T-helper 1 cell treated with Interleukin-12 subunit alpha and Interleukin-12 subunit beta and Interleukin-4 antibody, amounts not matched to agents 30 ng/mL and 1 ng/mL, for 36 hours (primary cell): ENCODE measurements at regions not wholly inside any gene's neighbourhood (a gene's known extent, or its start where the extent isn't known, plus 50 kb on each side); places are given as distances from the start of the nearest gene placed in this dataset.

Experiments
- intact Hi-C: fragments of 100-400 bp; cut with micrococcal nuclease; formaldehyde crosslinking; loops from one replicate; pipeline ENCODE4 v1.15.1; 2024

DNA sequence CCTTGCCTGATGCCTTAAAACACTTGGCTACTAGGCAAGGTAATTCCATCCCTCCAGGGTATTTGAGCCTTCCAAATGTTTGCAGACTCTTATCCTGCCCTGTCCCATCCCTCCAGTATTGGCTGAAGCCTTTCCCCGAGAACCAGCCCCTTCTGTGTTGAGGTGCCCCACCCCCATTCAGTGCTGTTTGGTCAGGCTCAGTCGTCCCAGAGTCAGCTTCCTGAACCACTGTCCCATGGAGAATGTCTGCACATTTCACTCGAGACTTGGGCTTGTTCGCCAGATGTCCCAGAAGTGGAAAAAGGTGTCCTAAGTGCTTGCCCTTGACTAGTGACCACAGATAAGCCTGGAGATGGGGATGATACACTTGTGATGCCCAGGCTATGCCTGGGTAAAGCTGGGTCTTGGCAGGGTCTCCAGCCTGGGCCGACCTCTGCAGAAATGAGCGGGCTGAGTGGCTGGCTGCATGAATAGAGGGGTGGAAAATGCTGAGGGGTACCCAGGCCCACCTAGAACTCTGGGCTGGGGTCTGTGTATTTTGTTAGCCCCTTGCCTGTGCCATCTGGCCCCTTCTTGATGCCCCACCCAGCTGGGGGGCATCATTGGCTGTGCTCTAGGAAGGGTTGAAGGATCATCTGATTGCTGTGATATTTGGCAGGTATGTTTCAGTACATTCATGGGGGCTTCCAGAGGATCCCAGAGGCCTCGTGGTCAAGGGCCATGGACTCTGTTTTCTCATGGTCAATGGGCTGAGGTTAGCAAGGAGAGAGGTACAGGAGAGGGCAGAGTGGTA lies 178.4 kb downstream of the MACROH2A1 start:
- intact Hi-C loops, result no loop called here

DNA sequence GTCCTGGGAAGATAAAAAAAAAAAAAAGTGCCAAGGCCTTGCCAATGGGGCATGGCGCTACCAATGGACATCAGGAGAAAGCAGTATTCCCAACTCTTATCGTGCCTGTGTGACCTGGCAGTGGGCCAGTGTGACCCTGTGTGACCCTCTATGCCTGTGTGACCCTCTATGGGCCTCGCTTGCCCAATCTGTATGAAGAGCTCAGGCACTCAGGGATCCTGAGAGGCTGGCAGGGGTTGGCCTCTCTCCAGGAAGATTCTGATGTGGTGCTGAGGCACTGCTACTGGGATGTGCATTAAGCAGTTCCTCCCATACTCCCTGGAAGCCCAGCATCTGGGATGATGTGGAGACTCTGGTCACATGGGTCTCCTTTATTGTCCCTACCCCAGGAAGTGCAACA lies 179.2 kb downstream of the MACROH2A1 start:
- intact Hi-C loops, result no loop called here

DNA sequence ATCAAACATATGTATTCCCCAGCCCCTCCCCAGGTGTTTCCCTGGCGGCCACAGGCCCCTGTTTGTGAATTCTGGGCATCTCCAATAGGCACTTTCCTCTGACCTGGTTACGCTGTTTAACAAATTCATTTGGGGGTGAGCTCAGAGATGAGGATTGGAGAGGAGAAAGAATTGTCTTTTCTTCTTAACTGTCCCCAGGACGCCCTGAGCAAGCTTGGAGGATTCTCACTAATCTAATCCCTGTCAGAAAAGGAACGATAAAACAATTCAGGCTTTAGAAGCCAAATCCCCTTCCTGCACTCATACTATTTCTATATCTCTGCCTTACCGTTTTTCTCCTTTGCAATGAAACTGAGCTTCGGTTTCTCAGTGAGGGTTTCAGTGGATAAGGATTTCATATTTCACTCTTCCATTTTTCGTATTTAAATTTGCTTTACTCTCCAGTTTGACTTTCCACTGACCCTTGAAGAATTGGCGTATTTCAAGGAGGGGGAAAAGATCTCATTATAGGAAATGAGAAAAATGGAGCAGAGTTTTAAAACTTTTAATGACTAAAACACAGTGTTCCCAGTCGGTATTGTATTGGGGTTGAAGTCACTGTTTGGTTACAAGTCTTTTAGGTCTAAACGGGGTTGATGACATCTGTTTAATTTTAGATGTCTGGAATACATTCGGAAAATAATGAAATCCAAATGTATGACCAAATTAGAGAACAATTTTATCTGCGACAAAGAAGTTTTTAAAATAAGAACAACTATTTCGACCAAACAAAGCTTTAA lies 180.1 kb downstream of the MACROH2A1 start:
- intact Hi-C loops, result no loop called here

DNA sequence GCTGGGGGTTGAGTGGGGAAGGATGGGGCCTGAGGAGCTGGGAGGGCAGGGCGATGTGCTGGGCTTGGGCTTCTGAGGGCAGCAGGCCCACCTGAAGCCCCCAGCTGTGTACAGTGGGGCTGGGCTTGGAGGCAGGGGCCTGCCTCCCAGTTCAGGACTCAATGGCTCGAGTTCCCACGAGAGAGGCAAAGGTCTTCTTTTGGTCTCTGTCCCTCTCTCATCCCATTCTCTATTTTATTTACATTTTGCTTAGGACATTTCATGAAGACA lies 180.6 kb downstream of the MACROH2A1 start:
- intact Hi-C loops, result no loop called here

DNA sequence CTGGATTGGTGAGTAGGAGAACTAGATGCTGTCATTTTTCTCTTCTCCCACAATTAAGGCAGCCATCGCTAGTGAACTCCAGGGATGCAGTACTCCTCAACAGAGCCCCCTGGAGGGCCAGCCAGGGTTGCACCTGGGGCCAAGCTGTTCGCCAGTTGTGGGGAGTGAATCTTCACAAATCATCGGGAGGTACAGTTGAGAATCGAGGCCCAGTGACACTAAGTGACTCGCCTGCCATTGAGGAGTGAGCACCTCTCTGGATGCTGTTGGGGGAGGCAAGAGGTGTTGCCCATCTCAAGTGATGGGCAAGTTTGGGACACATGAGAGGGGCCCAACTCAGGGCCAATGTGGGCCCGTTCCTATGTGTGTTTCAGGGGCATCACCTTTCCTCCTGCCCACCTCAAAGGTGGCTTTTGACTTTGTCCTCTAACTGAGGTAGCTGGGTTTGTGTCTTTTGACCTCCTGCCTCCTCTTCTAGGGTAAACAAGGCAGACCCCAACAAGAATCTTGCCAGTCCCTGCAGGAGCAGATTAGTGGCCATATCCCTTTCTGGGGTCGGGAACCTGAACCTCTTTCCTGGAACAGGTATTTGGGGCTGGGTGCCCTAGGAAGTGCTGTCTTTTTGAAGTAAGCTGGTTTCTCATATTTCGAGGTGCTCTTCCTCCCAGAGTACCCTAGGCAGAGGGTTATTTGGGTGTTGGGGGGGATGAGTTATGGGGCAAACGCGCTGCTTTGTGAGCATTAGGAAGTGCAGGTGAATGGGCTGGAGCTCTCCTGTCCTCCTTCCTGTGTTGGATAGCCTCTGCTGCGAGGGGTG lies 181.2 kb downstream of the MACROH2A1 start:
- intact Hi-C loops, result no loop called here

DNA sequence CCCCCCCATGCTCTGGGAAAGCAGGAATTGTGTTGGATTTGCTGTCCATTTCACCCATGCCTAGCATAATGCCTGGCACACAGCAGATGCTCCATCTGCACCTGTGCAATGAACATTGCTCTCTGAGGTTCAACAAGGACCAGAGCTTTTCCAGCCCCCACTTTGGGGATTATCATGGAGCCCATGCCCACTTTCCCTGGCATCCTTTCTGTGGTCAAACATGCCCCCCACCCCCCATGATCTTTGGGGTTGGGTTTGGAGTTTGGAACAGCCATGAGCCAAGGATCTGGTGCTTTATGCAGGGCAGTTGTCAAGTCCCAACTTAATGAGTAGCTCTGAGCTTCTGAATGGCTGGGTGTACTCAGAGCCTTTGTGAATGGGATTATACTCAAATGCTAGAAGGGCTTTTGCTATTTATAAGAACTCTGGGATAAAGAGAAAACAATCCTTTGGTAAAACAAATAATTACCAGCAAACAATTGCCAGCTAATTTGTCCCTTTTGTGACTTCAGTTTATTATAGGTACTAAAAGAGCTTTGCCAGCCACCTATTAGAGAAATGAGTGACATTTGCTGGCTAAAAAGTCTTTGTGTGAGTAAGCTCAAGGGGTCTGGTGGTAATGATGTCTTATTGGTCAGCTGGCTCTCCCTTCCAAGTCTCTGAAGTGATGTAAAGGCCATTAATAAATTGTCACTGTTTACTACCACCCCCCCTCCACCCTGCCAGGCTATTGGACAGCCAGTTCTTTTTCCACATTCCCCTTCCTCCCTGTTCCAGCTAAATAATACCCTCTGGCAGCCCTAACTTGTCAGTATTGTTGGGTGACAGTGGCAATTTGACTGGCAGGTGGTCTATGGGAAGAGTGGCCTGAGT lies 182.3 kb downstream of the MACROH2A1 start:
- intact Hi-C loops, result no loop called here

DNA sequence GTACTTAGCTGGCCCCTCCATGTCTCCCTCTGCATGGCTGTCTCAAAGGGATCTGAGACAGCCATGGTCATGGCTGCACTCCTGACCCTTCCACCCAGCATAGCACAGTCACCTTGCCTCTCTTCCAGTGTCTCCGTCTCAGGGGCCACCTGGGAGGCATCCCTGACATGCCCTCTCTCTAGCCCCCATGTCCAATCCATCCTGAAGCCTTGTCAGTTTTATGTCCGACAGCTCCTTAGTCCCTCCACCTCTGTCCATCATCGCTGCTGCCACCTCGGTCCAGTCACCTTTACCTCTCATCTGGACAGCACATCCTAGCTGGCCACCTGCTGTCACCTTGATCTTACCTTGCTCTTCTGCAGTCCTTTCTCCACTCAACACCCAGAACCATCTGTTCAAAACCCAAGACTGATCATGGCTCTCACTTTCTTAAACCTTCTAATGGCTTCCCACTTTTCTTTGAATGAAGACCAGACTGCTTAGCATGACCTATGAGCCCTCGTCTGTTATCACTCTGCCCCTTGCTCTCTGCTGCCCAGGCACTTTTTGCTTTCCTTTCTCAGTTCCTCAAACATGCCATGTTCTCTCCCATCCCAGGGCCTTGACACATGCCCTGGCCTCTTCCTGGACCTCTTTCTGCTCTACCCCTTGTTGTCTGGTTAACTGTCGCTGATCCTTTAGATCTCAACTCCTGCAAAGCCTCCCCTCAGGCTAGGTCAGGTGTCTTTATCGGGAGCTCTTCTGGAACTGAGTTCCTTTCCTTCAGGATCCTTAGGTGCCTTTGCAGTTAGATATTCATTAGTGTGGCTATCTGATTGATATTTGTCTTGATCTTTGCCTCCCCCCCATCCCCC lies 181.8 kb upstream of the PITX1 start:
- intact Hi-C loops, result no loop called here

DNA sequence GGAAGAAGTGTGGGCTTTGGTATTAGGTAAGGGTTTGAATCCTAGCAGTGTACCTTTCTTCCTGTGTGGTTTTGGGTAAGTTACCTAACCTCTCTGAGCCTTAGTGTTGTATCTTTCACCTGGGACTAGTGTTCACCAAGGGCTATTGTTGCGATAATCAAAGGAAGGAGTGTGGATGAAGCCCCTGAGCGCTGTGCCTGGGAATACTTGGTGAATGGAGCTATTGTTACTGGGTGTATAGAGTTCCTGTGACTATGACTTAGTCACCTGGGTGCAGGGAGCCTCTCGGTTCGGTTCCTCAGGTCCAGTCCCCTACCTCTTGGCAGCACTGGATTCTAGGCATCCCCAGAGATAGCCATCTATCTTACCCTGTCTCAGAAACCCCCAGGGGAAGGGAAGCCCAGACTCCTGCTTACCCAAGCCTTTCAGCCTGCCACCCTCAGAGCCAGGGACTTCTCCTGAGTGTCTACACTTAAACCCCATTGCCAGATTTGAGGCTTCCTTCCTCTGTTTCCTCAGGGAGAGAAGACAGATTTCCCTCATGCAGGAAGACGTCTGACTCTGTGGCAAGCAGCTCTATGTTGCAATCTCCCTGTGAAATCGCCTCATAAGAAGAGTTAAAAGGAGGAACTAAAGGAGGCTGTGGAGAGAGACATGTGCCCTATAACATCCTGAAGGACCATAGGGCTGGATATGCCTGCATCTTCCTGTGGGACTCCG lies 181.0 kb upstream of the PITX1 start:
- intact Hi-C loops, result no loop called here

DNA sequence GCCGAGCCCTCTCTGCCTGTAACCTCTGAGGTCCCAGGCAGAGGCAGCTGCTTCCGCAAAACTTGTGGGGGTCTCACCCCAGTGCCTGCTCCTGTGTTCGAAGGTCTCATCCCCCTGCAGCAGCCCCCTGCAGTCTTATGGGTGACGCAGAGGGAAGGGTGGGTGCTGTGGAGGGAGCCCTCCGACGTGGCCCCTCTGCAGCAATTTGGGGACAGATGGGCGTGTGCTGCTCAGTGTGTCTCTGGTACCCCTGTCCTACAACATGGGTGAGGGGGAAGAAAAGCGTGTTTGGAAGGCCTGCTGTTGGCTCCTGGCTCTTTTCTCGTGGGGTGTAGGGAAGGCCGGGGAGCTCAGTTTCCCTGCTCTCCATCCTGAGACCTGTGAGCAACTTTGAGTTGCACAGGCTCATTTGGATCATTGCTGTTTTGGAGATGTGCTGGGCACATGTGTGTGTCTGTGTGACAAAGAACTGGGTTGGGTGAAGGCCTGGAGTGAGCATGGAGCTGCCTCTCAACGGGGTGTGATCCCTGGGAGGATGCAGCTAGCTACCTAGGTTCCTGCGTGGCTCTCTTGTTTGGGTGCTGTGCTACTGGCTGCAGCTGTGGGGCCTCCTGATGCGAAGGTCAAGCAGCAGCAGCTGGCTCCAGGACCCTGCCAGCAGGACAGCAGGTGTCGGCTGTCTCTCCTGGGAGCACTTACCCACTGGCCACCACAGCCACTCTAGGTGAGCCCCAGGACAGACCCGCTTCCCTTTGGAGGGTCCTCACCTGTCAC lies 179.6 kb upstream of the PITX1 start:
- intact Hi-C loops, result no loop called here

DNA sequence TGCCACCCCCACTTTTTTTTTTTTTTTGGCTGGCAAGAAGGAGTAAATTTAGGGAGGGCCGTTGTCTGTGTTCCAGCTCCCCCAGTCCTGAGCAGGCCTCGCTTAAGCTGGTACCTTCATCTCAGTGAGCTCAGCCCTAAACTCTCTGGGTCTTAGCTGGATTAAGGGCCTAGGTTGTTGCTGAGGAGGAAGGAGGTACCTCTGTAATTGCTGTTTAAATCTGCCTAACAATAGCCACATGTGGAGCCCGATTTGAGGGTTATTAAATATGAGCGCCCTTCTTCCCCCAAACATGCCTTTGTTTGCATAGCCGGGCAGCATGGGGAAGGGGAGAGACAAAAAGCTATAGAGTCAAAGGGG lies 179.0 kb upstream of the PITX1 start:
- intact Hi-C loops, result no loop called here

DNA sequence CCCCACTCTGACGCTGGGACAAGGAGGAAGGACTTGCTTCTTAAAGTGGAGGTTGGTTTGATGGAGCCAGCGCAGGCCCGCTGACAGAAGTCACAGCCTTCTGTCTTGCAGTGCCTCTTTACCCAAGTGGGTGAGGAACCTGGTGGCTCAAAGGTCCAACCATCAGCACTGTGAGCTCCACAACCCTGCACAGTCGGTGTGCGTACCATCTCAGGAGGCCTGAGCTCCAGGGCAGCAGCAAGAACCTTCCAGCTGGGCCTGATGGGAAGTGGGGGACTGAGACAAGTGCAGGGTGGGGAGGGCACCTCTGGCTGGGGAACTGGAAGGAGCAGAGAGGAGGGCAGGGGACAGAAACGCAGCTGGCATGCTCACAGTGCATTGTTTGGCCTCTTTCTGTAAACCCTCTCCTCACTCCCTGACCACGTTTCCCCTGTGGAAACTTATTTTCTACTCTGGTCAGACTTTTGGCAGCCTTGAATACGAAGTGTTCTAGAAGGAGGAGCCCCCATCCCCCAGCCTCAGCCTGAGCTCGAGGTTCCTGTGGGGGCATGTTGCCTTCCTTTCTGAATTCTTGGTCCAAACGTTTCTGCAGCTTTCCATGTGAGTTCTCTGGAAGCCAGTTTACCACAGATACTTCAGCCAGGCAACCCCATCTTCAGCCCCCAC lies 178.5 kb upstream of the PITX1 start:
- intact Hi-C loops, result no loop called here

DNA sequence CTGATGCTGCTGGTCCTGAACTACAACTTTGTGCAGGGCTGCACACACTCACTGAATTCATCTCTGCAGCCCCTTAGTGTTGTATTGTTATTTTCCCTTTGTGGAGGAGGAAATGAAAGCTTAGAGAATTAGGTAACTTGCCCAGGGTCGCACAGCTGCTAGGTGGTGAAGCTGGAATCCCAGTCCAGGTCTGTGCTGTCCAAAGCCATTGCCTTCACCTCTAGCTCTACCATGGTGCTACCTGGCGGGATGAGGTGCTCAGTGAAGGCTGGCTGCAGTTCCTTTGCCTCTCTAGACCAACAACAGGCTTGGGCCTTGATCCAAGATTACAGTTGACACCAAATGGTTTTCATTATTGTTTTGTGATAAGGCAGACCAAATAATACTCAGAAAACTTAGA lies 177.8 kb upstream of the PITX1 start:
- intact Hi-C loops, result no loop called here

DNA sequence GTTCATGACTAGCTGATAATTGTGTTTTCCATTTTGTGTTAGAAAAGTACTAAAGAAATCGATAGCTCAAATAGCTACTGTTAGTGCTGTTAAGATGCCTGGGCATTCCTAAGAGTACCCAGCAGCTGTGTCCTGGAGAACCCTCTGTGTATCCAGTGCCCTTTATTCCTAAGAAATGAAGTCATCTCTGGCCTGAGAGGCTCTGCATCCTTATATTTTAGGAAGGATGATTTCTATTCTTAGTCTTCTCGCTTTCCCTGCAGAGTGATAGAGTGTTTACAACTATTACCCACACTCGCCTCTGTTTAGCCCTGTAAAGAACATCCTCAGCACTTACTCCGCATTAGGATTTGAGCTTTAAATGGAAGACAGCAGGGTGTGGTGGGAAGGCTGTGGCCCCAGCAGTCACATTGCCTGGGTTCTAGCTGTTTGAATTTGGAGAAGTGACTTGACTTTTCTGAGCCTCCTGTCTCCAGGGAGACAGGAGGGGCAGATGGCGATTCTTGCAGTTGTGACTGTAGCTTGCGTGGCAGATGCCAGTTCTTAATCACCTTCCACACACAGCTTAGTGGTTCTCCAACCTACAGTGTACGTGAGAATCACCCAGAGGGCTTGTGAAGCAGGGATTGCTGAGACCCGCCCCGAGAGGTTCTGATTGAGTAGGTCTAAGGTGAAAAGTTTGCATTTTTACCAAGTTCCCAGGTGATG lies 177.2 kb upstream of the PITX1 start:
- intact Hi-C loops, result no loop called here

DNA sequence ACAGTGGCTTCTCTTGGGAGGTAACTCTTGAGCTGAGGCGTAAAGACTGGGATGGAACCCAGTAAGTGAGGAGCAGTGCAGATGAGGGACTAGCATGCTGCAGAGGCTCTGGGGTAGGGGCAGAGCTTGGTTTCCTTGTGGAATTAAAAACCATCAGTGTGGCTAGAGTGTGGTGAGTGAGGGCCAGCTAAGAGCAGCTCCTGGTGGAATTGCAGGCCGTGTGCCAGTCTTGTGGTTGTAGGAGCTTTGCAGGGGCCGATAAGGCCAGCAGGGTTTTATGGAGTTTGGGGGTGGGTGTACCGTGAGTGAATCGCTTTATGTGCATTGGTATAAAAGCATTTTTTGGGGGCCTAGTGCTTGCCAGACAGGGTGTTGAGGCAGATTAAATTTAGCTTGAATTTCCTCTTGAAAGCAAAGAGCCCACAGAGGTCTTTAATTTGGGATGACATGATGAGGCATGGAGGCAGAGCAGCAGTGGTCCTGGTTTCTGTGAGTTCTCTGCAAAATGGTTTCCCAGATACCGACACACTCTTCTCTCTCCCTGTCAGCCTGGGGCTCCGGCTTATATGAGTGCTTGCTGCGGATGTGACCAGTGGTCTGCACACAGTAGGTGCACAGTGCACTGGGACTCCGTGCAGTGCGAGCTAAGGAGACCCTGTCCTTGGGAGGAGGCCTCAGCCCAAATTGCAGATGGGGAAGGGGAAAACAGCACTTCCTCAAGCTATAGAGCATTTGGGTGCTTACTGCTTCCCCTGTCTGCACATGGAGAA lies 176.4 kb upstream of the PITX1 start:
- intact Hi-C loops, result no loop called here

DNA sequence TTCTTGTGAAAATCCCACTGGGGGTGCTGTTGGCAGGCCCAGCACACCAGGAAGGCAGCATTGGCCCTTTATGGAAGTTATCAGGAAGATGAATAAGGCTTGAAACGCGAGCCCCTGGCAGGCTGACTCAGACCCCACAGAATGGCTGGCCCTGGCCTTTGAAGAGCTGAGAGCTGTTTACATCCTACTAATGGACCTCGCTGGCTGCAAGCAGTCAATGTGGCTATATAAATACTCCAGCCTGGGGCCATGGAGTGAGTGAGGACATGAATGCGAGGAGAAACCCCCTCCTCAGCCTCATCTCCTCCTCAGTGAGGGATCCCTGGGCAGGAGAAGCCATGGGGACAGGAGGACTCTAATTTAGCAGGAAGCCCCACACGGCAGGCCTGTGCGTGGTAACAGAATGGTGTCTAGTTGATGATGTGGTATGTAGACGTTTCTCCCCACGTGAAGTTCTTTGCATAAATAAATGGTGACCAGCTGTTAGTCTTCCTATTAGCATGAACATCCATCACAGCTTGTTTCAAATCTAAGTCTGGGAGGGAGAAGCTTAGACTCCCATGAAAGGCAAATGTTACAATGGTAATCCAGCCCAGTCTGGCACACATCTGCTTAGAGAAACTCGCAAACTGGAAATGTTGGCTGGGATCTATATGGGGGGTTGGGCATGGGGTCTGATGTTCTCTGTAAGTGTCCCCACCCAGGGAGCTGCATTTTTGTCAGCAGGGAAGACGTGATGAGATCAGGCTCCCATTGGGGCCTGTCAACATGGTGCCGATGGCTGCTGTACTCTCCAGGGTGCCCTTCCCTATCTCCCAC lies 175.1 kb upstream of the PITX1 start:
- intact Hi-C loops, result no loop called here

DNA sequence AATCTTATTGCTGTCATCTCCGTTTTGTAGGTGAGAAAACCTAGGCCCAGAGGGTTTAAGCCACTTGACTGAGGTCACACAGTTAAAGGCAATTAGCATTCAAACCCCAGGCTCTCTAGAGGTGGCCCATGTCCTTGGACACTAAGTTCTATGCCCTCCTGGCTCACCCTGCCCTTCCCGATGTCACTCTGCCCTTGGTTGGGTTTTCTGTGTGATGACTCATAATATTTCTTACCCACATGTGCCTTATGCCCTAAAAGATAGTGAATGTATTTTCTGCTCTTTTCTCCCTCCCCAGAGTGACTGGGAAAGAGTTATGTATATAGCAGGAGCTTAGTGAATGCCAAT lies 174.5 kb upstream of the PITX1 start:
- intact Hi-C loops, result no loop called here
